ENCODE measurements at regions not wholly inside any gene's neighbourhood (a gene's known extent, or its start where the extent isn't known, plus 50 kb on each side); places are given as distances from the start of the nearest gene placed in this dataset.

DNA sequence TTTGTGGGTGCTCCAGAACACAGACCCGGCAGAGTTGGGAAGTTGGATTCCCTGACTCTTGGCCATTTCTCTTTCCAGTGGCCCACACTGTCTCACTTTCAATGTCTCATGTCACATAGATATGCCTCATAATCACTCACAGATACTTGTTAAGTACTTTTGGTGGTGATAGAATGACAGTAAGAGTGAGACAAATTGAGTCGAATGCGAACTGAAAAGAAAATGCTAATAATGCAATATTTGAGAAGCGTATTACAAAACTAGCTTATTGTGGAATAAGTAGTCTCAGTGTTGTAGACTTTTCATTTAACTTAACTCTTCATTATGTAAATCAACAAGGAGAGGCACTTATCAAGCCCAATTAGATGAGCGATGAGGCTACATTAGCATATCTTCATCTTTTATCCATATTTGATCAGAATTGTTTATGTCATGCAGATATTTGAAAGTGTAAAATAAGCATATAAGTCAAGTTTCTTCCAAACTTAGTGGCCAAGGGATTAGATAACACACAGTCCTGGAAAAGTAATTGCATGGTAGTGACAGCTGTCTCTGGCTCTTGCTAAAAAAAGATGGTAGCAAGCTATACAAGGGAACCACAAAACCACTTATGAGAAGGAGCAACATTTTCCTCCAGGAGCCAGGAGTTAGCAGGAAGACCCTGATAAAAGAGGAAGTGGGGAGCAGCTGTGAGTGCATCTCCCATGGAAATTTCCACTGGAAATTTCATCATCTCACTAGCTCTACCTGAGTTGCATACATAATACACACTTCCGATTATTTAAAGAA is 243.6 kb downstream of the ARRDC4 start:
- DNase-seq: no peak

DNA sequence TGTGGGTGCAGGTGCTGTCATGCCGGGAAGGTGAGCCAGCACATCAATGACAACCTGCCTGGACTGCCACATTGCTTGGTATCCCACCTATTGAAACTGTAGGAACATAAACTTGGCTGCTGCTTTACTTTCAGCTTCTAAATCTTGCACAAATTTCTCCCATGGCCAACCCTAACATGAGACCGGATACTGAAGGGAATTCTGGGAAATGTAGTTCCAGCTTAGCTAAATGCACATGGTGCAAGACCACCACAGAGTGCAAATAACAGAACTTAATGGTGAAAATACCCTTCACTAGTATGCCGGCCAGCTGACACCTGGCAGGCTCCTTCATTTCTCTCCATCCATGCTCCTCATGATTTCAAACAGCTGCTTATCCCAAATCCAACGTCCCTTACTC is 247.4 kb downstream of the ARRDC4 start:
- DNase-seq: no peak

DNA sequence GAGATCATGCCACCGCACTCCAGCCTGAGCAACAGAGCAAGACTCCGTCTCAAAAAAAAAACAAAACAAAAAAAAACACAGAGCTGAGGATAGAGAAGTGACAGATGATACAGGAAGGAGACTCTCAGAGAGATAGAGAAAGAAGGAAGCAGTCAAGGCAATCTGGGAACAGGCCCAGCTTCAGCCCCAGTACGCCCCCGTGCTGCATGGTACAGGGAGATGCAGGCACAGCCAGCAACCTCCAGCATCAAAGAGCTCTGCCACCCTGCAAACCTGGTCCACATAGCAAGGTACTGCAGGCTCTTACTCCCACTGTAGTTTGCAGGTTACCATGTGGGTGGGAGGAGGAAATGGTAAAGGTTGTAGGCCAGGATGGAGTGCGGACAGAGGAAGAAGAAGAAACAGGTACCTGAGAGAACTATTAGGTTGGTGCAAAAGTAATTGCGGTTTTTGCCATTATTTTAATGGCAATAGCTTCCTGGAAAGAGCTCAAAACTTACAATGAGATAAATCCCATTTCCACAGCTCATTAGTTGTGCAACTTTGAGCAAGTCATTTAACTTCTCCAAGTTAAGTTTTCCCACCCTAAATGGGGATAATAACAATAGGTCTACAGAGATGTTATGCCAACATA is 253.0 kb downstream of the ARRDC4 start:
- no peak for DNase-seq

DNA sequence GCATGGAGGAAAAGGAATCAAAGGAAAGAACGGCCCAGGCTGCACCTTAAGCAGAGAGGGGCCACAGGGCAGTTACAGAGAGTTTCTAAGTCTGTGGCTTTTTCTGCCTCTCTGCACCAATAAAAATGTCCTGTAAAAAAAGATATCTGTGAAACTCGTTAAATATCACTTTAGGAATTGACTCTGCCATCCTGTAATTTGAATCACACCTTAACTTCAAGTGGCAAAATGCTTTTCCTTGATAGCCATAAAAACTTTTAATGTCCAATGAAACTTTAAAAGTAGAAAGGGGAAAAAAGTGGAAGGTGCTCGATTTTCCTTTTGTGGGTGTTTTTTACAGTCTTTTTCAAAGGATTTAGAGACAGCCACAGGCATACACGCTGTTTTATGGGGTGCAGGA is 255.7 kb downstream of the ARRDC4 start:
- no peak for DNase-seq

DNA sequence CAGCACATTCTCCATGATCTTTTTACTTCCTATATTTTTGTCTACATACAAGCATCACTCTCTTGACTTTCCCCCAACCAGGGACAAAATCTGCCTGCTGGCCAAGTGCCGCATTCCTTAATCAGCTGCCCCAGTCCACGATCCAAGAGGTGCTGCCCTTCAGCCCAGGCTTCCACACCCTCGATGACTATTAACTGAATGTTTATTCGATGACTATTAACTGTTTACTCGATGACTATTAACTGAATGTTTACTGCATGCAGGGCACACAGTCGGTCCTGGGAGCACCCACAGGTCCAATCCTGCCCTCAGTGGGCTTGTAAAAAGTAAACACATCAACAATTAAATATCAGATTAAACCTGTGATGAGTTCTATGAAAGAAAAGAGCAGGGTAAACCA is 256.9 kb downstream of the ARRDC4 start:
- no peak for DNase-seq

DNA sequence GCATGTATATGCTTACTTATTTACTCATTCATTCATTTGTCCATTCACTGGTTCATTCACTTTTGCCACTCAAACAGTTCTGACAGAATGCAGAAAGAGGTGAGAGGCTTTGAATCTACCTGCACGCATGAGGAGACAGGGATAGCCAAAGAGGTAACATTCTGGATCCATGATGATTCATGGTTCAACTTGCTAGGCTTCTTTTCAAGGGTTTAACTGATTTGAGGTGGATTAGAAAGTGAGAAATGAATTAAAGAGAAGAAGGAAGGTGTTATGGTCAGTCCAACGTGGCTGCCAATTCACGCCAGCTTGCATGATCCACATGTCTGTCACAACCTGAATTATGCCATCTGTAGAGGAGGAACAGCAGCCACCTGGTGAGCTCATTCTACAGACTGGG is 260.6 kb downstream of the ARRDC4 start:
- DNase-seq: no peak

DNA sequence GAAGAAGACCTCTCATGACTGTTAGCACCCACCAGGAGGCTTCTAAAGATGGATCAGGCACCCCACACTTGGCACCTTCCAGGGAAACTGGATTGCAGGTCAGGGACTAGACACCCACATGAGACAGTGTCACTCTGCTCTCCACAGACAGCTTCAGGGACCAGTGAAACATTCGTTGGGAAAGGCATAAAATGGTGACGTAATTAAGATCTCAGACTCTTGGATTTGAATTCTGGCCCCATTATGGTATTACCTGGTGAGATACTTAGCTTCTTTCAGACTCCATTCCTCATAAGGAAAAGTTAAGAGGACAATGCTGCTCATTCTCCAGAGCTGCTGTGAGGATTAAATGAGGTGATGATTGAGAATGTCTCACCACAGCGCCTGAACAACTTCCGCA is 261.1 kb downstream of the ARRDC4 start:
- DNase-seq: no peak

DNA sequence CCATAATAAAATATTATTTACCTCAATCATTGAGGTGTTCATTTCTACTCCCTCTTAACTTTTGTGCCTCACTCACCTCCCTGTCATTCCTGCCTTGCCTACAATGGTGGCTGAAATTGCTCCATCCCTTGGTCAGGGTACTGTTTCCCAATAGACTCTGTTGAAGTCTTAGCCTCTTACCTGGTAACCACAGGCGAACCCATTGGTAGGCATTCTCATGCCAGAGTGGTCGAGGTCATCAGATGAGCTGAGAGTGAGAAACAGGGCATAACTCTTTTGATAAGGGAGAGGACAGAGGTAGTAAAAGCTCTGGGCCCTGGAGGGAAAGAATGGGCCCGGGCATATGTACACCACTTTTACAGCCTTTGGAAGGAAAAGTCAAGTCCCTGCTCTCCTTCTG is 265.6 kb downstream of the ARRDC4 start:
- DNase-seq: no peak

DNA sequence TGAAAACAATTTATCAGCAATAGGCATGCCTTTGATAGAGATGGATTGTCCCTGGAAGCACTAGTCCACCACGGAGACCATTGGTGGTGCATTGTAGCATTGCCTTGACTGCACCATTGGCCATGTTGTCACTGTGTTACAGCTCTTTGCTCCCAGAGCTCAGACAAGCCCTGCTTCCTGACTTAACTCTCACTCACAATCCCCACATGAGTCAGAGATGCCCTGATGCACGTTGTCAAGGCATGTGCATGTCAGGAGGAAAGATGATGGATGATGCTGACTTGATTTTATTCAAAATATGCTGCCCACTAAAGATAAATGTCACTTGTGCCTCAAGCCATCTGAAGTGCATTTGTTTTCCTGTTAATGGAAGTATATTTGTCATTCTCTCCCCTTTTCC is 266.1 kb downstream of the ARRDC4 start:
- no peak for DNase-seq

DNA sequence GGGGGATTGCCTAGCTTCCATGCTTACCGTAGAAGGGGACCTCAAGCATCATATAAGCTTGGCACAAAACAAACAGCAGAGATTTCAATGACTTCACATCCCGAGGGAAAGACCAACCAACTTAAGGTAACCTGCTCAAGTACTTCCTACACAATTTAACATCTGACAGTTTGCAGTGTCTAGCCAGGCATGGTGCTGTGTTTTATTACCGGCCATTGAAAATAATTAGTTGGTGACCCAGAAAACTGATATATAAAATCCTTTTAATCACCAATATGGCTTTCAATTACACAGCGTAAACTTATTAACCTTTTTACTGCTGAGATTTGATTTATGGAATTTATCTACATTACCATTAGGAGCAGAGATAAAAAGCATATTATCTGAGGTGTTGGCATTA is 268.3 kb downstream of the ARRDC4 start:
- DNase-seq: no peak

DNA sequence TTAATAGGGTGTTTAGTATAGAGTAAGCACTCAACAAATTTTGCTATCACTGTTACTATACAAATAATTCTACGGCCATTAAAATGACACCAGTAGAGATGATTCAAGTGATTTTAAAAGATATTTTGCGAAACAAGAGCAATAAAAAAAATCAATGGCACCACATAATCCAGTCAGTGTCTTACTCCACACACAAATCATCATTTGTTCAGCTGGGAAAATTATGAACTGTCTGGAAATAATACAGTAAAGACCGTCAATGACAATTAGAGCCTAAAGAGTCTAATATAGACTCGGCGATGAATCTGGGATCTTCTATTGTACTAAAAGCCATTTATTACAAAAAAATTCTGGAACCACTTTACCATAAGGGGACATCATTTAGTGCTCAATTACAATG is 270.5 kb downstream of the ARRDC4 start:
- DNase-seq: no peak

DNA sequence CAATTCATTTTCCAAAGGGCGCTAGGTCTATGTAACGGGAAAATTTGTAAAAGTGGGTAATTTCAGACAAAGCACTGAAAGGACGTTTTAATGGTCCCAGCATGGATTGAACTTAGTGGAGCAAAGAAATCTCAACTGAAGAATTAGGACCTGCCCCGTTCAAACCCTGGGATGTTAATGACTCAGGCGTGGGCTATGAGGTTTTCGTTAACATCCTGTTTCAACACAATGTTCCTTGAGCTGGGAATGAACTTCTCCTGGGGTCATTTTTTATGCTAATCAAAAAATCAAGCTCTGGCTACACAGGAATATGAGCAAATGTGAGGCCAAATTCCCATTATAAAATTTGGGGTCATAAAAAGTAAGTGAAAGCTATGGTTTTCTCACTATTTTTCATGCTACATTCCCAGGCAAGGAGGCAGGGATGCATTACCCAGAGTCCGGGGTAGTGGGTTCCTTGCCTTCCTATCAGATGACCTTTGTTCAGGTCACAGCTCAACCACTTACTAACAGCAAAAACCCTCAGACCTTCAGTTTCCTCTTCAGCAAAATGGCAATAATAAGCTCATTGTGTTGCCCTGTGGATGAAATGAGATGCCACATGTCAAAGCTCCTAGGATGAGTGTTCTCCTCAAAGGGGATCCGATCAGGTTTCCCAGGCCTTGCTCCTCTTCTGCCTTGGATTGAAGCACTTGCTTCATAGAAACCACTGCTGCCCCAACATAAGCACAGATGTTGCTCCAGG is 271.4 kb downstream of the ARRDC4 start:
- no peak for DNase-seq

DNA sequence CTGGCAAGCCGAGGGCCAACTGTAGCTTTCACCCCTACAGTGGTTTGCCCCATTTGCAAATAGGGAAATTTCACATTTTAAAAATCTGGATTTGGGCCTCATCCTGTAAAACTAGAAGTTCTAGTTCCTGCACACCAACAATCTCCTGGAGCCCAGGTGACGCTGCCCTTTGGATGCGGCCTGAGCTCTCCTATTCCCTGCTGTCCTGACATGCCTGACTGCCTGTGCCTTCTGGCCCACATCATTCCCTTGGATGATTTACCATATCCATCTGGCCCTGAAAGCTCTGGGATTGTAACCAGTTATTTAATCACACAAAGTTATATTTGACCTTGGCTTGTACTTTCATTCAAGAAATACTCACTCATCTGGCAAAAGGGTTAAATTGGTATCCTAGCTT is 272.3 kb downstream of the ARRDC4 start:
- no peak for DNase-seq

DNA sequence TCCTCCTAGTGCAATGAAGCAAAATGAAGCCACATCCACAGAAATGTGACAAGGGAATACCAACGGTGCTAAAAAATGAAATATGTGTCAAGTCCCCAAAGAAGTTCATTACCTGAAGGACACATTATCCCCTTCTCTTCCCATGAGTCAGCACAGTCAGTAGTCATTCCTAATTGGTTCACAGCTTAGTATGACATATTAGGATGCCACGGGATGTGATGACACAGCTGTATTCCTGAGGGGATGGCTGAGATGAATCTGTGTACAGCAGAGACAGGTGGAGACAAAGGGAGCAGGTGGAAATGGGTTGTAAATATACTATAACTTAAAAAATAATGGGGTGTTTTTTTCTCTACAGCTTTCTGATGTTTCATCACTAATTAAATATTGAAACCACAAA is 273.4 kb downstream of the ARRDC4 start:
- no peak for DNase-seq

DNA sequence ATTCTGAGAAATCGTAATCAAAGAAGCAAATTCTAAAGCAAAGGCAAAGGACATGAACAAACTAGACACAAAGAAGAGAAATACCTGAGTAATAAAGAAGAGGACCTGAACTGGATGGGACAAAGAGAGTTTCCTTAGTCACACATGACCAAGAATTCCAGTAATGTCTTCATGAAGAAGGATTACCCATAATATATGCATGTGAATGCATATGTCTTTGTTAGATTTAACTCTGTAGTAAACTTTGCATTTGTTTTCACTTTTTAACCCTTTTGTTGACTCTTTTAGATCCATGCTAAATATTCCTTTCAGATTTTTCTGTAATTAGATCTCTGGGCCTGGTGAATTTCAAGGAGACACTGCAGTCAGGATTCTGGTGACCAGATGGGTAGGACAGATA is 279.8 kb downstream of the ARRDC4 start:
- DNase-seq: no peak

DNA sequence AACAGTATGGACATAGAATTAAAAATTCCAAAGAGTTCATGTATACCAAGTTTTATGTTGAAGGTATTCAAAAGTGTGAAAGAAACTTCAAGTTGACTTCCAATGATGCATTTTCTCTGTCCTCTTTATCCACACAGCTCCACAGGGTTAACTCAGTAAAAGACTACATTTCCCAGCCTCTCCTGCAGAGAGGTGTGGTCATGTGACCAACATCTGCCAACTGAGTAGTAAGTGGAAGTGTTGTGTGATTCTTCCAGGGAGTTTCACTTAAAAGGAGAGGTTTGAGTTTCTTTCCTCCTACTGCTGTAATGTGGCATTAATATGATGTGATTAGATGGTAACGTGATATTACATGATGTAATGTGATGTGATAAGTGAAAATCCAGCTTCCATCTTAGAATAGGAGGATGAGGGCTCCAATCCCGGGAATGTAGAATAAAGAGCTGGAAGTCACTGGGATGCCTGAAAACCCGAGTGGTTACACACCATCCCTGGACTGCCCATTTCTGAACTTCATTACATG is 280.6 kb downstream of the ARRDC4 start:
- no peak for DNase-seq

DNA sequence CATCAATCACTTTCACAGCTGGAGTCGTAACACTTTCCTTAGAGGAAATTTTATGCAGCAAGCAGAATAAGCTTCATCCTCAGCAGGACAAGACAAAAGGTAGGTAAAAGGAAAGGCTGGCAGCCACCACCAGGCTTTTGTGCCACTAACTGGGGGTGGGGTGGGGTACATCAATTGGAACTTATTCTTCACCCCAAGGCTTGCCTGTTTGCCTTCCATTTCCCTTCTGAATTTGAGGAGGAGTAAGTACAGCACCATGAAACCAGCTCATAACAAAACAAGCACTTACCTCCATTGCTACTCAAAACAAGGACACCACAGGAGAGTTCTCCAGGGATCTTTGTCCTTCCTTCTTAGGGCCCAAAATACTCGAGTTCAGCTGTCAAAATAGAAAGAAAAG is 296.8 kb downstream of the ARRDC4 start:
- no peak for DNase-seq

DNA sequence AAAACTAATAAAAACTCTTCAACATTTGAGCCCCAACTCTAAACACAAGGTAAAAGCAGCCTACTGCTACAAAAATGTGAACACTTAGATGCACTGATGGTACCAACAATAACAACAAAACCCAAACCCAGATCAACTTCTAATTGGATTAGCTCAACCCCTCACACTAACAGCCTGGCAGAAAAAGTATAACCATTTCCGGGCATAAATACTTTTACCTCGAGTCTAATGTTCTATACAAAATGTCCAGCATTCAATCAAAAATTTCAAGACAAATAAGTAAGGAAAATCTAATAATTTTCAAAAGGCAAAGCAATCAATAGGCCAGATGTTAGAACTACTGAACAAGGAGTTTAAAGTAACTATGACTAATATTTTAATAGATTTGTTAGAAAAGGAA is 303.3 kb downstream of the ARRDC4 start:
- DNase-seq: no peak

DNA sequence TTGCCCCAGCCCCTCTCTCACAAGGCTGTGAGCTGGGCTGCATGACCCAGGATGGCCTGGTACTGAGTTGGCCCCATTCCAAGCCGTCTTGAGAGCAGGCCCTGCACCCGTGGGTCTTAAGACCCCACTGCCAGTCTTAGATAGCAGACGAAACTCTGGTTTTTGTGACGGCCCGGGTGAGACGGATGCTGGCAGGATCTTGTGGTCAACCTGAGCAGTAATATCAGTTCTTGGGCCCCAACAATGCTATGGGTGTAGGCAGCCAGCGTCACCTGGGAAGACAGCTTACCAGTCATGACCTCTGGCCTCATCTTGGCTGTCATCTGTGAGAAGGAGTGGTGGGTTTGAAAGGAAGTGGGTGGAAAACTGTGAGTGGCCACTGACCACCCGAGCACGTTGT is 305.8 kb downstream of the ARRDC4 start:
- no peak for DNase-seq

DNA sequence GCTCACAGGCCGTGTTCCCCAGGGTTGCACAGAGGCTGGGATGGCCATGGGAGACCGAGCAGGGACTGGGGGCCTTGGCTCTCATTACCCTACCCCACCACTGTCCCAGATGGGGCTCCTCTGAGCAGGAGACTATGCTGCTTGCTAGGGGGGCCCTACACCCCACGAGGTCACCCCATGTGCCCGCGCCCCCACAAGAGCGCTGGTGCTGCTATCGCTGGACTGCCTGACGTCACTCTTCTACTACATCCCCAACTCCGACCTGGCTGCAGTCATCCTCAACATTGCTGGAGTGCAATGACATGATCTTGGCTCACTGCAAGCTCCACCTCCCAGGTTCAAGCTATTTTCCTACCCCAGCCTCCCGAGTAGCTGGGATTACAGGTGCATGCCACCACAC is 307.7 kb downstream of the ARRDC4 start:
- DNase-seq: no peak

DNA sequence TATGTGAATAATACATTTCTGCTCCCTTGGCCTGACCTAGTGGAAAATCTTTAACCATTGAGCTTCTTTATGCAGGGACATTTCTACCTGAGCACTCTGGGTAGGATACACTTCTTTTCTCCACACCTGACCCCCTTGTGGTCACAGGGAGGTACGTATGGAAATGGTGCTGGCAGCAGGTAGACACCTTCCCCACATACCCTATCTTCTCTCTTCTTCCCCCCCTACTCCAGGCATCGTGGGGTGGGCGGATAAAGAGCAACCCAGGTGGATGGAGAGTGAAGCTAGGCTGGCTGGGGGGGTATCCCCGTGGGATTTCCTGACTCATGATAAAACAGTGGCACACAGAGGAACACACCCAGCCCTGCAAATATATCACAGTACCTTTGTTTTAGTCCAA is 312.1 kb downstream of the ARRDC4 start:
- no peak for DNase-seq

DNA sequence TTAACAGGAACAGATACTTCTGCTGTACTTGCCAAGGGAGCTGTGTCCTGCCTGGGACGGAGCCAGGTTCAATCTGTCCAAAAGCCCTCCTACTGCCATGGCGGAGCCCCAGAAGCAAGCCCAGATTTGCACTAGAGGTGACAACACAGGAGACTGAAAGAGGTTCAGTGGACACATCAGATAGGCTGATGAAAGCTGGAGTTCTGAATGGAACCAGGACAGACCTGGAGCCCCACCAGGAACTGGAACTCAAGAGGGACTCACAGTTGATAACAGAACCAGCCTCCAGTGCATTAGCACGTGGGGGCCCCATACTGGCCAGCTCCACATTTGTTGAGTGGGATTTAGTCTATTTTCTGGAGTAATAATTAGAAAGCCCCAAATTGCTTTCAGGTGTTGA is 315.5 kb downstream of the ARRDC4 start:
- DNase-seq: no peak

DNA sequence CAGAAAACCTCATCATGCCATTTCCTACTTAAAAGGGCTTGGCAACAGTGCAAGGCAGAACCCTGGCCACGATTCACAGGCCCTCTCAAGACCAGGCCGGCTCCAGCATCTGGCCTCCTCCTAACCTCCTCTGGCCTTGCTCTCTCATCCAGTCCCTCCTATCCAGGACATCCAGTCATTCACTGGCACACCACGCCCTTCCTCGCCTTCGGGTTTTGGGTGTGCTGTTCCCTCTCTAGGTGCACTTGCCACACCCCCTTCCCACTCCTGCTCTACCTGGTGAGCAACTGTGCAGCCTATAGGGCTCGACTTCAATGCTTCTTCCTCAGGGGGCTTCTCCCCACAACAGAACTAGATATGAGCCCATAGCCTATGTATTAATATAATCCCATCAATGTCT is 317.1 kb downstream of the ARRDC4 start:
- DNase-seq: no peak

Data from T1000 (cell line).